GM19238 (cell line): ENCODE measurements at regions not wholly inside any gene's neighbourhood (a gene's known extent, or its start where the extent isn't known, plus 50 kb on each side); places are given as distances from the start of the nearest gene placed in this dataset.

Experiments used
- DNase-seq: peaks from one replicate; pipeline ENCODE4 v3.0.0; 2011; ENCODE audit warnings: low spot score; ENCODE audit not compliant: insufficient read length

DNA sequence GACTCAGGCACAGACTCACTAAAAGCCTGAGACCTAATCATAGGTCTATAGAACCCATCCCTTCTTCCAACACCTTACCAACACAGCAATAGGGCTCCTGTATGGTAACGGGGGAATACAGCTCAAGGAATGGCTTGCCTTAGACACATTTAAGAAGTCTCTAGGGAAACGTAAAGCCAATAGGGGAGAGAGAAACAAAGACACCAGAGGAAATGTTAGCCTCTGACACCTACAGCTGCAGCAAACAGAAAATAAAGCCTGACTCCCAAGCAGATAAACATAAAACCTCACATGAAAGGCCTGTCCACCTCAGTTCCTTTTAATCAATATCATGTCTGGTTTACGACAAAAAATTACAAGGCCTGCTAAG, 51.1 kb upstream of the NCOA1 start:
- no peak for DNase-seq

DNA sequence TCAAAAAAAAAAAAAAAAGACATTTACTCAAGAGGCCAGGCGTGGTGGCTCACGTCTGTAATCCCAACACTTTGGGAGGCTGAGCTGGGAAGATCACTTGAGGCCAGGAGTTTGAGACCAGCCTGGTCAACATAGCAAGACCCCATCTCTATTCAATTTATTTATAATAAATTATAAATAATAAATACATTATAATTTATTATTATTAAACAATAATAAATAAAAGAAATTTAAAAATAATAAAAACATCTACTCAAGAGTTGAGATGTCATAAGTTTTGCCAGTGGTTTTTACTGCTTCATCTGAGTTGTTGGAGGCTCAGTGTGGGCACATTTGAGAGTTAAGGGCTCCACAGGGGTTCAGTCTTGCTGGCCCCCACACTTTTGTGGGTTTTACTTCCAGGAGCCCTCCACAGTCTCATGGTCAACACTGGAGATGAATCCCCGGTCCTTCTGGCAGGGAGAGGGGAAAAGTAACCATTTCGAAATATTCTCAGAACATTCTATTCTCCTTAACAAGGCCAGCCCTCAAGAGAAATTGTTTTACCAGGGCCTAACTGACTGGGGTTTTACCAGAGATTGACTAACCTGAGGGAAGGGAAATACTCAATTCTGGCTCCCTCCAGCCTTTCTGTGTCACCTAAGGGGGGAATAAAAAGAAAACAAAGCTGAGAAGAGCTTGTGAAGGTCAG, 51.6 kb upstream of the NCOA1 start:
- DNase-seq: no peak

DNA sequence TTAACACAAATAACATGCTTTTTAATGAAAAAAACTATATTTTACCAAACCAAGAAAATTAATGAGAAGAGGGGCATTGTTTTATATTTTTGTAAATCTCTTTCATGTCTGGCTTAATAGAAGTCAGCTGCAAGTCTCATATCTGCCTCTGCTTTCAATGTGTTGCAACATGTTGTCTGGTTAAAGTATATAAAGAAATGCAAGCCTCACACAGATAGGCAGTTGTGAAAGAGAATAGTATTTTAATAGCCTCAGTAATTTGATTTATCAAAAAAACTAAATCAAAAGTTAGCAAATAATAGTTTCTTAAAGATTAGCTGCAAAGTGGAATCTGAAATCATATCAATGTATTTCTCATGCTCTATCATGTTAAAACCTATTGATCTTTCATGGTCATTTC, 52.9 kb upstream of the NCOA1 start:
- DNase-seq: no peak

DNA sequence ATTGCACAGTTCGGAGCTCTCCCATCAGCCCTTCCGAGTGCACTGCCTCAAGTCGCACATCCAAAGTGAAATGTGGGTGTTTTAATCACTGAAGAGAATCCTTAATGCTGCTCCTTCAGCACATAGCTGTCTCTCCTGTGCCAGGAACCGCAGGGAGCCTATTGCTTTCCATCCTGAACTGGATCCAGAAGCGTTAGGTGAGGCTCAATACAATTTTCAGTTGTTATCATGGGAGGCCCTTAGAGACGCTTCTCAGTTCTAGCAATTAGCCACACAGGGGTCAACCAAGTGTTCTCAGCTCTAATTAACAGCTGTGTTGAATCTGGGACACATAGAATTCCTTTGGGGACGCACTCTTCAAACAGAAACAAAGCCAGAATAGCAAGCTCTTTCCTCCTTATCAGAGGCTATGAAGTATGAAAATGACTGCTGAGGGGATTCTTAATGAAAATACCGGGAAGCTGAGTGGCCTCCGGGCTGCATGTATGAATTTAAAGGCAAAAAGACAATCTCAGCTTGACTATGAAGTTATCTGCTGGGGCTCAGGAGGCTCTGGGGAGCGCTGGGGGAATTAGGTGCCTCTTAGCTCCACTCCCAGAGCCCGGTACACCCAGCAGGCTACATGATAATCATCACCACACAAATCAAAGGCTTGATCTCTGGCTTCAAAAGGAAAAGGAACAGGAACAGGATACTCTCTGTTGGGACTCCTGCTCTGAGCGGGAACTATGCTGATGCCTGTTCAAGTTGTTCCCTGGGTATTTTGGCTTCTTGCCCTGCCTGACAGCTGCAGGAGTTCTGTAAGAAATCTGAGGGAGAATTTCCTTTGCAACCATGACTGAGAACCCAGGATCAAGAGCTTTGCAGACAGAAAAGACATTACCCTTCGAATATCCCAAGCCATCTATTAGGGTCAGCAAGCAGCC, 55.4 kb upstream of the NCOA1 start:
- no peak for DNase-seq

DNA sequence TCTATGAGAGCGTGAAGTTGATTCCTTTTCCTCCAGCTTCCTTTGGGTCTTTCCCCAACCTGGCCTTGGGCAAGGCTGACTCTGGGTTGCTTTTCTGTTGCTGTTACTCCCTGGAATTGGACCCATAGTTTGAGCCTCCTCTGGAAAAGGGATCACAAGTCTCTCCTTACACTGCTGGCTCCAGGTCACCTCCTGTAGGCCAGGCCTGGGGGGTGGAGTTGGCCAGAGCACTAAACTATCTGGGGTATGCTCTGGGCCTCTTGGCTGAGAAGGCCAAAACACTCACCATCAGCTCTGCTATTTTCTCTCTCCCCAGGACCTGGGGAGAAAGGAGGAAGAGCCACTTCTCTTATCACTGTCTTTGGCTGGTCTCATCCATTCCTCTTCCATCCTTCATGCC, 56.5 kb upstream of the NCOA1 start:
- DNase-seq: no peak

DNA sequence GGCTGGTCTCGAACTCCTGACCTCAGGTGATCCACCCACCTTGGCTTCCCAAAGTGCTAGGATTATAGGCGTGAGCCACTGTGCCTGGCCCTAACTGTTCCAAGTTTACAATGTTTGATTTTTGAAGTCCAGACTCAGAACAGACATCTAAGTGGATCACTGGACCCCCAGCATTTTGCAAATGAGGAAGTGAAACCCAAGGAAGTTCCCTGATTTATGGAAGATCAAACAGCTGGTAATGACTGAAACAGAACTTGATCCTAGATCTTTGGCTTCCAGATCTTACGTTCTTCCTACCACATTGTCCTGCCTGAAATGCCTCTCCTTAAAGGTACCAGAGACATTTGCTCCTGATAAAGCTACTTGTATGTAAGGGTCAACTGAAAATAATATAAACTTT, 58.3 kb upstream of the NCOA1 start:
- DNase-seq: no peak

DNA sequence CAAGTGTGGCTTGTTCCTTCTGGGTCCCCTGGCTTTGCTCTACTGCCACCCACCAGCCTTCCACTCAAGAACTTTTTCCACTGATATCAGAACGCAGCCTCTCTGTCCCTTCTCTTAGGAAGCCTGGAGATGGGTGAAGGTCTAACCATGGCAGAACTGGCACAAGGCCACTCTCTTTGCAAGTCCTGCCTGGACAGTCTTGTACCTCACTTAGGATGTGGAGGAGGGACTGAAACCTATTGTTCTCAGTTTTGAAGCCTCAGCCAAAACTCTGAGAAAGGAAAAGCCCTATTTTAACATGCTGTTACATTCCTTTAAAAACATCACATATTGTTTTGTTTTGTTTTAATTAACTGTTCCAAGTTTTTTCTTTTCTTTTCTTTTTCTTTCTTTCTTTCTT, 58.9 kb upstream of the NCOA1 start:
- DNase-seq: no peak

DNA sequence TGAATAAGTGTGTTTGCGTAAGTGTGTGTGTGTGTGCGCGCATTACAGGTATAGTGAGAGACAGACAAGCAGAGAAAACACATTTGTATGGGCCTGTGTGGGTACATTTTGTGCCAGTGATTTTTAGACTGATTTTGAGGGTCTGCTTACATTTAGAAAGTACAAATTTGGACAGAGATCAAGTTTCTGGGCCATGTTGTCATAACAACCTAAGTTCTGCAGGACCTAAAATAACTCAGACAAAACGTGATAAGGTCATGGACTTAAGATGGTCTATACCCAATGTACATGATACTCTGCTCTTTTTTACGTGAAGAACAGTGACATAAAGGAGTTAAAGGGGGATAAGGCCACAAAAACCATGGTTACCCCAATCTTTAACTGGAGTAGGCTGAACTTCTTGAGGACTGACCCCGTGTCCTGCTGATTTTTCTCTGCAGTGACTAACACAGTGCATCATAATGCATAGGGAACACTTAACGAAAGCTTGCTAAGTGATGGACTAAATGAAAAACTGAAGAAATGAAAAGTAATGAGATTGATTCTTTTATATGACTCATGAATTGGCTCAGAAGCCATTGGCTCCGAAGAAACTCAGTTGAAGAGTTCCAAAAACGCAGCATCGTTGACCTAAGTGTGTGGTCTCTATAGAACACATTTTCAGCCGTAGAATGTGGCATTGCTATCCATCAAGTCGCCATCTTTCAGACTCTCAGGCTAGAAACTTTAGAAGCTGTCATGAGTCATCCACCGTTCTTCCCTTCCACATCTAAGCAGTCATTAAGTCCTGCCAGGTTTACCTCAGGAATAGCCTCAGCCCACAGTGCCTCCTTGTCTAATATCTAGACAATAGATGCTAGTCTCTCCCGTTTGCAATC, 61.6 kb upstream of the NCOA1 start:
- DNase-seq: no peak

DNA sequence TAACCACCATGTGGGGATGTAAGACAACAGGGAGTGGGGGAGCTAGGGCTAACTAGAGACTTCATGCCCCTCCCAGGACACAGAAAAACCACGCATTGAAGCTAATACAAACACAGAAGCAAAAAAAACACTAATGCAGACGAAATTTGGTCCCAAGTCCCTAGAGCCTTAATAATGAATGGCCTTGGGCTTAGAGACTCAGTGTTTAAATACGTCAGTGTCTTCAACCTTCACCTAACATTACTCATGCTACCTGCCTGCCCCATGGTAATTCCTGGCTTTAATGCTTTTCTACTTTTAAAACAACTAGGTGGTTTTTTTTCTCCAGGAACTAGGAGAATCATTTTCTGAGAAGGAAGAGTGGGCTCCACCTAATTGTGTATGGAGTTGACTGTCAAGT, 64.1 kb upstream of the ITSN2 start:
- DNase-seq: no peak

DNA sequence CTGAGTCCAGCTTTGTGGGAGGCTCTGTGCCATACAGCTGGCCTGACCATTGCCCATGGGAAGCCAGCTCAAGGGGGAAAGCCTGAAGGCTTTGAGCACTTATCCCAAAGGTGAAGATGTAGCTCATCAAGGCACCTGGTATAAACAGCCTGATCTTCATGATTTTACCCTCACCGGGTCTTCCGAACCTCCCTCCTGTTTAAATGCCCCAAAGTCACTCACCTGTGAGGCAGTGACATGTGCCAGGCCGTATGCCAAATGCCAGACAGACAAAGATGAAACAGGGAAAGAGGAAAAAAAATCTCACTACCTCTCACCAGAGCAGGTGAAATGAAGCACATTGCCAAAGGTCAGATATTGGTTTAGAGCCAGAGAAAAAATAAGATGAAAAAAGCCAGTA, 62.8 kb upstream of the ITSN2 start:
- no peak for DNase-seq

DNA sequence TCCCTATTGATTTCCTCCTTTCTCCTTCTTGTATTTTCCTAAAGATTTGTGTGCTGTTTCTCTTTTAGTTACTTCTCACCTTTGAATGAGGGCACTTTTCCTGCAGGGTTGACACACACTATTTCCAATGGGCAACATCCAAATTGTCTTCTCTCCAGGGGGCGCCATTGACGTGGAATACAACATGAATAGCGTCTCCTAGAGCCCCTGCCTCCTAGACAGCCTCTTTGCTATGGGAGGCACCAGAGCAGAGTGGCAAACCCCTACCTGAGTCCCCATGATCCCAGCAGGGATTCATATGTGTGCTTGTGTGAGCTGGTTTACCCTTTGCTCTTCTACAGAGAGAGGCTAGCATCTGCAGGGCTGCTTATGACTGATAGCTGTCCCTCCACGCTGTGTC, 61.3 kb upstream of the ITSN2 start:
- DNase-seq: peak; percentile 16

DNA sequence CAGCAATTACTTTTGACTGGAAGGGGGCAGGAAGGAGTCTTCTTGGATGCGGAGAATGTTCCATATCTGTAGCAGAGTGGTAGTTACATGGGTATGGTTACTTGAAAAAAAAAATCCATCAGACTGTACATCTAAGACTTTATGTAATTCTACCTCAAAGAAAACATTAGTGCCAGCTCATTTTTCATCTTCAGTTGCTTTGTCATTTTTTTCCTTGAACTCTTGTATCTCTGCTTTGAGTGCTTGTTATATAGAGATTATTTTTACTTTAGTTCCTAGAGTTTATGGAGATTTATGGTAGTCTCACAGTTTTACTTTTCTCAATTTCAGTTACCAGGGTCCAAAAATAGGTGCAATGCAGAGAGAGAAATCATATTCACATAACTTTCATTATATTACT, 60.0 kb upstream of the ITSN2 start:
- no peak for DNase-seq

DNA sequence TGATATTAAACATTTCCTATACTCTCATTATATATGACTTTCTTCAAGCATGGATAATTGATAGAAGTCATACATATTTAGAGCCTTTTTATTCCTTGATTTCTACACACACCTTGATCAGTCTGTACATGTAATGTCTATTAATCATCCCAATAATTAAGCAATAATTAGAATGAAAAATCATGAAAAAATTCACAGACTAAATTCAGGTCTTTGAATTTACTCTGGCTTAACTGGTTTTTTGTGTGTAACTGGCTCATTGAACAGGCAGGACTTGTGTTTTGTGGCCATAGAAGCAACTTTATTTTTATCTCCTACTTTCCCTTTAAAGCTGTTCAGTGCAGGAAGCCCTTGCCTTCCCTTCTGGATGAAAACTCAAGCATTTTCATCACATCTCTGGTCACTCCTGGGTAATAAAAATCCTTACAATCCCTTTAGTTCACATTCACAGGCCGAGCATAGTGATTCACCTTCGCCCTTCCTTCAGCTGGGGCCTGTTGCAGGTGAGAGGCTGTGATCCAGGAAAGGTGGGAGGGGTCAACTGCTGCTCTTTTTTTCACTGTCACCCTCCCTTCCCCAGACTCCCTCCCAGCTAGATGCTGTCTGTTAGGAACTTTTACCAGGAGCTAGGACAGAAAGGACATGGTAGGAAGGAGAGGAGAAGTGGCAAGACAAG, 58.0 kb upstream of the ITSN2 start:
- DNase-seq: no peak

DNA sequence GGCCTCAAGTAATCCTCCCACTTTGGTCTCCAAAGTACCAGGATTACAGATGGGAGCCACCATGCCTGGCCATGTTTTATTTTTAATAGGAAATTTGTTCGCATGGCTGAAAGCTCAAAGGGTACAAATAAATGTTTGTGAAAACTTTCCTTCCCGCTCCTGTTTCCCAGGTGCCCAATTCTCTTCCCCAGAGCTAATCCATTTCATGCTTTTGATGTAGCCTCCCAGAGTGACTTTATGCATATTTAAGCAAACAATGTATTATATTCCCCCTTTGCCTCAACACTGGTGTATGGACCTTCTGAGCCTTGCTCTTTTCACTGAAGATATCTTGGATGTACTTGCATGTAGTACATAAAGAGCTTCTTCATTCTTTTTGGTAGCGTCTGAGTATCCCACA, 52.5 kb upstream of the ITSN2 start:
- no peak for DNase-seq

DNA sequence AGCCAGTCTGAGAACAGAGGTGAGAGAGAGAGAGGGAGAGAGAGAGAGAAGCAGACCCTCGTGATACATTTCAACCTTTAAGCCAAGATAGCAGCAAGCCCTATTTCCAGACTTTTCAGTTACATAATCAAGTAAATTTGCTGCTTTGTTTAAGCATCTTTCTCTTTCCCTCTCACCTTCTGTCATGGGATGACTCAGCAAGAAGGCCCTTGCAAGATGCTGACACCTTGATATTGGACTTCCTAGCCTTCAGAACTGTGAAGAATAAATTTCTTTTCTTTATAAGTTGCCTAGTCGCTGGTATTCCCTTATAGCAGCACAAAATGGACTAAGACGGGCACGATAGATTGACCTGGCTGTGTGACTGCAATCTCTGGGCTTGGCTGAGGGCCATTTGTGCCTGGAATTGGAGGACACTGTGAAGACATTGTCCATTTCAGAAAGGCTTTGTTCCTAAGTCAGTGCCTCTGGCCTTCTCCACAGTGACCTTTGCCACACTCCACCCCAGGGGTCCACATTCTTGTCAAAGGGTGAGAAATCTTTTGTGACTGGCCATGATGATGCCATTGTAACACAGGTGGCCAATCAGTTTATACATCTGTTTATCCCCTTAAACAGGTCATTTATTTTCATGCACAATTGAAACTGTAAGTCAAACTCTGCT, 51.3 kb upstream of the ITSN2 start:
- DNase-seq: no peak

DNA sequence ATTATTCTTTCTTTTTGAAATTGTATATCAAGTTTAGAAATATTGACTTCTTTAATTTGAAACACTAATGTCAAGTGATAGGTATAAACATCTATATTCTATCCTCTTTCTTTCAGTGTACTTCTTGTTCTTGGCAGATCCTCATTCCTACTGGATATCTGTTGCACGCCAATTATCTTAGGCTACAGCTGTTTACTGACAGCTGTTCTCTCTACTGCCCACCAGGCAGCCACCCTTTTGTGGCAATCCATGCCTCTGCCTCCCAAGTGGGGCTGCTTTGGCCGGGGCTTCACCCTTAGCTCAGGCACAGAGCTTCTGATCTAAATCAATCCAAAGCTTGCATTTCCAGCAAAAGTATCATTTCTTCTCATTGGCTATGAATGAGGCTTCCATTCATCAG, 50.6 kb upstream of the ITSN2 start:
- no peak for DNase-seq

DNA sequence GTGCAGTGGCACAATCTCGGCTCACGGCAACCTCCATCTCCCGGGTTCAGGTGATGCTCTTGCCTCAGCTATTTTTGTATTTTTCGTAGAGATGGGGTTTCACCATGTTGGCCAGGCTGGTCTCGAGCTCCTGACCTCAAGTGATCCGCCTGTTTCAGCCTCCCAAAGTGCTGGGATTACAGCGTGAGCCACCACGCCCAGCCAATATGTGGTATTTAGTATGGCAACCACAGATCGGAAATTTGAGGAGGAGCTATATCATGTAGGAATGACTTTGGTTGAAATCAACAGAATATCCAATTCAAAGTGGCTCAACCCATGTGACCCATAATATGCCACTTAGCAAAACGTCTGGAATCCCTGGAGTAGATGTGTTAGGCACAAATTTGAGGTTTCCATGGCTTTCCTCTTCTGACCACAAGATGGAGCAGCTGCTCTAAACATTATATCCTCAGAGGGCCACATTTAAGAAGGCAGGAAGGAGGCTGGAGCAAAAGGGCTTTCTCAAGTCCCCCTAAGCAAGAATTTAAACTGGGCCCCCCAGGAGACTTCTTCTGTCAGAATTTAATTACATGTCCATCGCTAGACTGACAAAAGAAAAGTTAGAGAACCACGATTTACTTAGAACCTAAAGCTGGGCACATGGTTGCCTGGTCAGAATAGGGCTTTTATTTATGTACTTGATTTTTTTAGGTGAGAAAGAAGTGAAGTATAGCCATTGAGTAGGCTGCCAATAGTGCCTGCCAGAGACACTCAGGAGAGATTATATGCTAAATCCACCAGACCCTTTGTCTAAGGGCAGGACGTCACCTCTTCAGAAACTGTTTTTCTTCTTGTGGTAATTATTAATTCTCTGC, 49.6 kb upstream of the ITSN2 start:
- DNase-seq: peak; percentile 48
